ENCODE measurements at regions not wholly inside any gene's neighbourhood (a gene's known extent, or its start where the extent isn't known, plus 50 kb on each side); places are given as distances from the start of the nearest gene placed in this dataset.
A peak's percentile ranks its signal among the peaks of the same experiment; 100 is the strongest.

GRCh38 chr10:4249841-4250586 is 465.0 kb upstream of the KLF6 start:
- Histone ChIP-seq H3K27me3 (no peaks in the 10 kb centered on the region), H3K4me3 (no peak overlapping the region), H3K36me3 (no peaks in the 10 kb centered on the region), H3K4me1 (peaks cover 0 to 4% of the 10 kb centered on the region in 2 donors), H3K9me3 (no peaks in the 10 kb centered on the region), H3K27ac (no peak overlapping the region)
- in situ Hi-C loops (cut with MboI; ENCODE audit: low sequenced_read_pairs in 4 of 4) (no loop called here), intact Hi-C loops (cut with DNase I; ENCODE audit: low total_unique reads) (loop anchor here (10.0 kb wide), 2 partner anchors 345 to 465 kb away; partner anchors contain the start of gene KLF6)
- ATAC-seq (no peak), DNase-seq (no peak)
- TF ChIP-seq CTCF (IDR thresholded peaks at IDR 0.05 in 4 of 5, conservative IDR thresholded peaks at IDR 0.05 in 1 of 5) (no peak), POLR2A (IDR thresholded peaks at IDR 0.05) (no peak)

- H3K9me3 ChIP-seq = no peaks in the 10 kb centered on the region
- no peak for ATAC-seq
- H3K27me3 ChIP-seq = no peaks in the 10 kb centered on the region
- TF ChIP-seq POLR2A (IDR thresholded peaks at IDR 0.05) (no peak), CTCF (IDR thresholded peaks at IDR 0.05 in 4 of 5, conservative IDR thresholded peaks at IDR 0.05 in 1 of 5) (no peak)
- DNase-seq = no peak
- H3K27ac ChIP-seq = peak overlapping the region; percentile 34 to 66 (median 52)
- in situ Hi-C loops (cut with MboI; ENCODE audit: low sequenced_read_pairs in 4 of 4) = no loop called here
- H3K4me3 ChIP-seq = no peak overlapping the region
- H3K36me3 ChIP-seq = no peaks in the 10 kb centered on the region
- intact Hi-C loops (cut with DNase I; ENCODE audit: low total_unique reads) = loop anchor here (10.0 kb wide), 2 partner anchors 343 to 463 kb away; partner anchors contain the start of gene KLF6
- H3K4me1 ChIP-seq = peaks cover 11 to 19% of the 10 kb centered on the region in 2 donors
These were observed 462.4 kb upstream of the KLF6 start for GRCh38 chr10:4247379-4247778.

- no peak for DNase-seq
These were observed 461.9 kb upstream of the KLF6 start for GRCh38 chr10:4246881-4247358.

GRCh38 chr10:4243651-4244050 is 458.6 kb upstream of the KLF6 start:
- peaks cover 11 to 33% of the 10 kb centered on the region in 2 donors for H3K4me1 ChIP-seq
- intact Hi-C loops (cut with DNase I; ENCODE audit: low total_unique reads) (loop anchor here (5.0 to 10.0 kb wide), 5 partner anchors 39 to 776 kb away; partner anchors contain the start of gene KLF6), in situ Hi-C loops (cut with MboI; ENCODE audit: low sequenced_read_pairs in 4 of 4) (no loop called here)
- no peaks in the 10 kb centered on the region for H3K9me3 ChIP-seq
- DNase-seq (peak; percentile 31 to 45), ATAC-seq (peak; percentile 93)
- peak overlapping the region; percentile 10 to 50 (median 41) for H3K4me3 ChIP-seq
- H3K27me3 ChIP-seq = no peaks in the 10 kb centered on the region
- H3K36me3 ChIP-seq = no peaks in the 10 kb centered on the region
- TF ChIP-seq POLR2A (IDR thresholded peaks at IDR 0.05) (peak in 1 of 2 donors; percentile 48), CTCF (IDR thresholded peaks at IDR 0.05 in 4 of 5, conservative IDR thresholded peaks at IDR 0.05 in 1 of 5) (no peak)
- peak overlapping the region; percentile 69 to 83 (median 76) for H3K27ac ChIP-seq

More at GRCh38 chr10:4246881-4247358, 461.9 kb upstream of the KLF6 start:
- H3K4me3 ChIP-seq = no peak overlapping the region
- H3K4me1 ChIP-seq = peaks cover 11 to 22% of the 10 kb centered on the region in 2 donors
- no peaks in the 10 kb centered on the region for H3K9me3 ChIP-seq
- no peak for TF ChIP-seq POLR2A (IDR thresholded peaks at IDR 0.05)
- no peak for TF ChIP-seq CTCF (IDR thresholded peaks at IDR 0.05 in 4 of 5, conservative IDR thresholded peaks at IDR 0.05 in 1 of 5)
- H3K27ac ChIP-seq = peak overlapping the region; percentile 34 to 66 (median 52)
- in situ Hi-C loops (cut with MboI; ENCODE audit: low sequenced_read_pairs in 4 of 4) (no loop called here), intact Hi-C loops (cut with DNase I; ENCODE audit: low total_unique reads) (loop anchor here (10.0 kb wide), 2 partner anchors 342 to 462 kb away; partner anchors contain the start of gene KLF6)
- no peaks in the 10 kb centered on the region for H3K27me3 ChIP-seq
- peak in 1 of 2 donors; percentile 43 for ATAC-seq
- H3K36me3 ChIP-seq = no peaks in the 10 kb centered on the region
